ENCODE measurements at regions not wholly inside any gene's neighbourhood (a gene's known extent, or its start where the extent isn't known, plus 50 kb on each side); places are given as distances from the start of the nearest gene placed in this dataset.

DNA sequence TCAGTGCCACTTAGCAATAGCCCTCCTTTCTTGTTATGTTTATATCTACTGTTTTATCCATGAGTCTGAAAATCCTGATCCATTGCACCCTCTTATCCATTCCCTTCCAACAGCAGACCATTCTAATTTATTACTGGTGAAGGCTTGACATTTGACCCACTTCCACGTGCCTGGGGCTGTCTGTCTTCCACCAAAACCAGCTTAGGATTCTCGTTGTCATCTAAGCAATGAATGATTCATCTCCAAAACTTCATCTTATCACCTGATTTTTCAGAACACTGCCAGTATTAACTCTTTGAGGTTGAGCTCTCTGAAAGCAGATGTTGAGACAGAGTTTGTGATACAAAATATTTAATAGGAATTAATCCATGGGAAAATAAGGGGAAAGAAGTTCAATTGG is 277.8 kb upstream of the FBXL7 start:
- H3K4me3 Mint-ChIP-seq = no peak overlapping the region
- H3K36me3 Mint-ChIP-seq = no peaks in the 10 kb centered on the region
- peaks cover 0 to 2% (median 0%) of the 10 kb centered on the region in 3 donors for H3K27me3 Mint-ChIP-seq (ENCODE audit: low read depth in 3 of 3)
- no peak overlapping the region for H3K27ac Mint-ChIP-seq
- no peak for DNase-seq
- peaks cover 0 to 28% (median 6%) of the 10 kb centered on the region in 6 donors for H3K9me3 Mint-ChIP-seq
- no peaks in the 10 kb centered on the region for H3K4me1 Mint-ChIP-seq

DNA sequence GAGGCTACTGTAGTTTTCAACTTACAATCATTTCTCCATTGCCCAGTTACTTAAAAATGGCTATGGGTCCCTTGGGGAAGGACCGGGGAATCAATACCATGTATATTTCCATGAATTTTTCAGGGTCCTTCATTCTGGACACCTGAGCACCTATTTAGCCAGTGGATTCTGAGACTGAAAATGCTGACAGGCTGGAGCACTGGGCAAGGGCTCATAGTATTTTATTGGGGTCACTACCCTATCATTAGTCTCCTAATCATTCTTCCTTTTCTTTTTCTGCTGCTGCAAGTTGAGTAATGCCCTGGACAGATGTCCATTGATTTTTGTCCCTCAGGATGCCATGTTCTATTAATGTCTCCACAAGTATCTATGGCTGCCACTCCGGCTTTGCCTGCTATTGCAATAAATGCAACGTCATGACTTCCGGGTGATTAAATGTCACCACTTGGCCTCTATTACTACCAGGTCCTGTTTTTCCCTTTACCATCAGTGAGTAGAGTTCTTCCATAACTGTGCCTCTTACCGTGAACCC is 279.3 kb upstream of the FBXL7 start:
- Mint-ChIP-seq H3K9me3 (peaks cover 1 to 27% (median 7%) of the 10 kb centered on the region in 6 donors), H3K4me3 (no peak overlapping the region), H3K27ac (no peak overlapping the region), H3K36me3 (no peaks in the 10 kb centered on the region), H3K27me3 (ENCODE audit: low read depth in 3 of 3) (peaks cover 0 to 2% (median 0%) of the 10 kb centered on the region in 3 donors), H3K4me1 (no peaks in the 10 kb centered on the region)
- DNase-seq = no peak

DNA sequence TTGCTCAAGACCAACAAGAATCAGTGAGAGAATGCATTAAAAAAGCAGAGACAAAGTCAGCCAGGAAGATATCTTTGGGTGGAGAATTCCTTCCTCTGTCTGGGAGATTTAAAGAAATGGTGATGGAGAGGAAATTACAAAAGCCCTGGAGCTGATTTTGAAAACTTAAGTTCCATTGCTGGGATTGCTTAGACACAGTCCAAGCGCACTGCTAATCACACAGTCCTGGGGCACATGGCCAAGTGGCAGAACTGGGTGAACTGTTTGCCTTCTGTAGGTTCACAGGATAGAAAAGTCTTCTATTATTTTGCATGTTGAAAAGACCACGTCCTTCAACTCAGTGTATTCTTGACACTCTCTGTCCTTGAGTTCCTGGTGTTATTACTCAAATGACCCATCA is 284.9 kb upstream of the FBXL7 start:
- DNase-seq = no peak
- Mint-ChIP-seq H3K9me3 (peaks cover 0 to 14% (median 6%) of the 10 kb centered on the region in 6 donors), H3K4me1 (no peaks in the 10 kb centered on the region), H3K27me3 (ENCODE audit: low read depth in 3 of 3) (no peaks in the 10 kb centered on the region), H3K36me3 (no peaks in the 10 kb centered on the region), H3K4me3 (no peak overlapping the region), H3K27ac (no peak overlapping the region)

DNA sequence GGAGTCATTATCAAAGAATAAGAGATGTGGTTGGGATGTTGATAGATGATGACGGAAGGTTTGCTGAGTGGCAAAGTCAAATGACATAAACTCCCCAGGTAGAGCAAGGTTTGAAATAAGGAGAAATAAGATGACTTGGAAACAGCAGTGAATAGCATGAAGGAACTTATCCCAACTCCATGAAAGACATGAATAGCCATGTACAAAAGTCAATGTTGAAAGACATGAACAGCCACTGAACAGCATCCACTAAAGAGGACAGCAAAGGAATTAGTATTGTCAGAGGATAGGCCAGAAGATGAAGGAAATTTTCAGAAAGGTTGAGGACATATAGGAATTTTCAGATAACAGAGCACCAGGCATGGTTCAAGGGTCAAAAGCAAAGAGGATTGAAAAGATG is 286.0 kb upstream of the FBXL7 start:
- H3K4me1 Mint-ChIP-seq = no peaks in the 10 kb centered on the region
- H3K4me3 Mint-ChIP-seq = no peak overlapping the region
- H3K9me3 Mint-ChIP-seq = peaks cover 0 to 12% (median 6%) of the 10 kb centered on the region in 6 donors
- no peak overlapping the region for H3K27ac Mint-ChIP-seq
- H3K27me3 Mint-ChIP-seq (ENCODE audit: low read depth in 3 of 3) = no peaks in the 10 kb centered on the region
- no peaks in the 10 kb centered on the region for H3K36me3 Mint-ChIP-seq
- no peak for DNase-seq

DNA sequence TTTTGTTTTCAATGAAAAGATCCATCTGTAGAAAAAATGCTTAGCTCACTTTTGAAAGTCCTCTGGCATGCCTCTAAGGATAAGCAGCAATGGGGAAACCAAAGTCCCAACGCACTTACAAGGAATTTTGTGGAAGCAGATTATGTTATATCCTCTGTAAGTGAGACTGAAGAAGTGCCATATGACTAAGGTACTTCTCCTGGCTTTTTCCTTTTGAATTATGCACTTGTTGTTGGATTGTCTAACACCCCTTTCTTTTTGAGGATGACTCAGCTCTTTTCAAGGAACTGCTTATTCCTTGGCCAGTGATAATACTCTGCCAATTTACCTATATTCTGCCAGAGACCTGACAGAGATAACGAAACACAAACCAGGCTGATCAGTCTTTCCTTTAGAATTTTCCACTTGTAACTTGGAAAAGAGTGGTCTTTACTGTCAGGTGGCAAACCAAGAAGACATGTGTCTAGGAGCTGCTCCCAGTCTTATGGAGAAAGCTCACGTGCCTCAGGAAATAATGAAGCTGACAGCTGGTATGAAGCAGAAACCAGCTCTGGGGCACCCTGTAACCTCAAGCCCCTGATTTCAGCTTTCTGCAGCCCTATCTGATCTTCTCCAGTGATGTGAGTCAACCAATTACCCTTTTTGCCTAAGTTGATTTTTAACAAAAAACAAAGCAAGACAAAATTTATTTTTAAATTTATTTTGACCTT is 290.8 kb upstream of the FBXL7 start:
- Mint-ChIP-seq H3K4me1 (no peaks in the 10 kb centered on the region), H3K27me3 (ENCODE audit: low read depth in 3 of 3) (peaks cover 0 to 1% (median 0%) of the 10 kb centered on the region in 3 donors), H3K9me3 (peaks cover 0 to 13% (median 9%) of the 10 kb centered on the region in 6 donors), H3K36me3 (no peaks in the 10 kb centered on the region), H3K4me3 (no peak overlapping the region), H3K27ac (no peak overlapping the region)
- DNase-seq = no peak

DNA sequence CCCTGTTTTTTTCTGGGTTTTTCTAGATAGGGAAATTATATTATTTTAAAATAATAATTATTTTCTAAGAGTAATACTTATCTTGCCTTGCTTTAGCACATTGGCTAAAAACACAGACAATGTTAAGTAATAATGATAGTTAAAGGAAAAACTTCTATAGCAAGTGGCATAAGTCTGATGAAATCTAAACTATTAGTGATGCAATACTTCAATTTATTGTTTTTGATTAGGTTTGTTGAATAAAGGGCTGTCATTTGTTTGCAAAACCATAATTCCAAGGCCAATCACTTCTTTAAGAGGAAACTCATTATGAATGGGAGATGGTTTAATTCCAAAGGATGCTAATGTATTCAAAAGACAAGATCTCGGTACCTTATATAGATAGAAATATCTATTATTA is 293.8 kb upstream of the FBXL7 start:
- no peak overlapping the region for H3K27ac Mint-ChIP-seq
- DNase-seq = no peak
- H3K36me3 Mint-ChIP-seq = no peaks in the 10 kb centered on the region
- no peak overlapping the region for H3K4me3 Mint-ChIP-seq
- H3K27me3 Mint-ChIP-seq (ENCODE audit: low read depth in 3 of 3) = peaks cover 0 to 1% (median 0%) of the 10 kb centered on the region in 3 donors
- H3K9me3 Mint-ChIP-seq = peaks cover 0 to 32% (median 12%) of the 10 kb centered on the region in 6 donors
- no peaks in the 10 kb centered on the region for H3K4me1 Mint-ChIP-seq

DNA sequence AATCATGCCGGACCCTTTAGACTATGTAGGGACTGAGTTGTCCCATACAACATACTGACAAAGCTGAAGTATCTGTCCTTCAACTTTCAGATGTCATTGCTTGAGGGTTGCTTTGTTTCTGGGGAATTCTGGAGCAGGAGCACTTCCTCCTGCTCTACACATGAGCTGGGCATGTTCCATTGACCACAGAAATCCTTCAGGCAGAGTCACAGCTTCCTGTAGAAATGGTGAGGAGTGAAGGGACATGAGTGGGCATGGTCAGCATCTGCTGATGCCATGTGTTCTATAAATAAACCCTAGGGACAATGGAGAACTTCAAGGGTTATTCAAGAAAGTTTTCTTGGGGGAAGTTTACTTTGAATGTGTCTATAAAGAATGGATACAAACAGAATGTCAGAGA is 296.6 kb upstream of the FBXL7 start:
- Mint-ChIP-seq H3K4me3 (no peak overlapping the region), H3K27me3 (ENCODE audit: low read depth in 3 of 3) (peaks cover 0 to 1% (median 0%) of the 10 kb centered on the region in 3 donors), H3K27ac (no peak overlapping the region), H3K36me3 (no peaks in the 10 kb centered on the region), H3K9me3 (peaks cover 1 to 33% (median 12%) of the 10 kb centered on the region in 6 donors), H3K4me1 (no peaks in the 10 kb centered on the region)
- DNase-seq = no peak

DNA sequence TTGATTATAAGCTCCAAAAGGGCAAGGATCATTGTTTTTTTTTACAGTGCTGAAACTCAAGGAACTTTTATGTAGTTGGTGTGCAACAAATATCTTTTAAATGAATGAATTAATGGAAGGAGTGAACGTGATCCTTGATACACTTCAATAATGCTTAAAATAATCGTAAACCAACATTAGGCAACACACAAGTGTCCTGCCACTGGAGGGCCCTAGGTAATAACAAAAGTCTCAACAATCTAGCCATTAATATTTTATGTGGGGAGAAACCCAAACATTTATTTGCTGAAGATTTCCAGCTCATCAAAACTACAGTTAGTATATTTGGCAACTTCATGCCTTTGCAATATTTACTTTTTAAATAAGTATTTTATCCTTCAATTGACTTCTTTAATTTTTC is 309.0 kb upstream of the FBXL7 start:
- no peaks in the 10 kb centered on the region for H3K27me3 Mint-ChIP-seq (ENCODE audit: low read depth in 3 of 3)
- H3K36me3 Mint-ChIP-seq = no peaks in the 10 kb centered on the region
- H3K9me3 Mint-ChIP-seq = peaks cover 6 to 39% (median 13%) of the 10 kb centered on the region in 6 donors
- no peaks in the 10 kb centered on the region for H3K4me1 Mint-ChIP-seq
- DNase-seq = no peak
- H3K4me3 Mint-ChIP-seq = no peak overlapping the region
- H3K27ac Mint-ChIP-seq = no peak overlapping the region

DNA sequence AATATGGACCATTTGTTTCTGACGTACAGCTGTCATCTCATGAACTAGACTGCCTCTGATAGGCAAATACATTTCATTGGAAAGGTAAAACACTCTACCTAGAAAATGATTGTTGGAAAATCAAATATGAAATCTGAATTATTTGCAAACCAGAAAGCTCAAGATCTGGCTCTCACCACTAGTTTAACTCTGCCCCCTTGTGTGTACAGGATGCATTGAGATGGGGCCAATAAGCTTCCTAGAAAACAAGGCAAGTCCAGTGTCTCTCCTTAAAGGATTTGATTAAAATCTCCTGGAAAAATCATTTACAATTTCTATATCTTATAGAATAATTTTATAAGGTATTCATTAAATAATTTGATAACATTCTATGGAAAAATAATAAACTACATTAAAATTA is 311.9 kb upstream of the ANKH start:
- Mint-ChIP-seq H3K9me3 (peaks cover 3 to 23% (median 9%) of the 10 kb centered on the region in 6 donors), H3K4me3 (no peak overlapping the region), H3K27ac (no peak overlapping the region), H3K4me1 (no peaks in the 10 kb centered on the region), H3K36me3 (no peaks in the 10 kb centered on the region), H3K27me3 (ENCODE audit: low read depth in 3 of 3) (no peaks in the 10 kb centered on the region)
- no peak for DNase-seq

DNA sequence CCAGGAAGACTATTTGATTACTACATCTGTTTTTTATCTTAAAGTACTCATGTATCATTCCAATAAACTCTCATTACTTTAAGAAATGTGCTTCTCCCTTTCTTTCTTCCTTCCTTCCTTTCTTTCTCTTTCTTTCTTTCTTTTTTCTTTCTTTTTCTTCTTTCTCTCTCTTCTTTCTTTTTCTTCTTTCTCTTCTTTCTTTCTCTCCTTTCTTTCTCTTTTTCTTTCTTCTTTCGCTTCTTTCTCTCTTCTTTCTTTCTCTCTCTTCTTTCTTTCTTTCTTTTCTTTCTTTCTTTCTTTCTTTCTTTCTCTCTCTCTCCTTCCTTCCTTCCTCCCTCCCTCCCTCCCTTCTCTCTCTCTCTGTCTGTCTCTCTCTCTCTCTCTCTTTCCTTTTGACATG is 298.6 kb upstream of the ANKH start:
- DNase-seq = no peak
- no peak overlapping the region for H3K4me3 Mint-ChIP-seq
- H3K9me3 Mint-ChIP-seq = peaks cover 10 to 39% (median 18%) of the 10 kb centered on the region in 6 donors
- no peak overlapping the region for H3K27ac Mint-ChIP-seq
- no peaks in the 10 kb centered on the region for H3K4me1 Mint-ChIP-seq
- no peaks in the 10 kb centered on the region for H3K36me3 Mint-ChIP-seq
- H3K27me3 Mint-ChIP-seq (ENCODE audit: low read depth in 3 of 3) = peaks cover 0 to 3% (median 2%) of the 10 kb centered on the region in 3 donors

DNA sequence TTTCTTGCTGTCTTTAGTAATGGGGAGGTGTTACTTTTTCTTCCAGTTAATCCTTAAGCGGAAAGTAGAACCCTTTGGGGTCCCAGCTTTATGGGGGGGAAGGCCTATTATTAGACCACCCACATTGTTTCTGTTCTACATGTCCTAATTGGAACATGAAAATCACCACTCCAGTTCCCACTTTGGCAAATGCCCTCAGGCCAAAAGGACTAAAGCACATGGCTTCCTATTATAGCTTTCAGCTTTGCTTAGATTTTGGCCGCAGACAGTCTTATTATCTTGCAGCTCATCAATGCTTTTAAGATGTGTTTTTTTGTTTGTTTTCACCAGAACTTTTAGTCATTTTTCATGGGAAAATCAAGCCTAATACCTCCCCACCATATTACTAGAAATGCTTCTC is 296.8 kb upstream of the ANKH start:
- H3K4me3 Mint-ChIP-seq = no peak overlapping the region
- no peak overlapping the region for H3K27ac Mint-ChIP-seq
- DNase-seq = no peak
- H3K9me3 Mint-ChIP-seq = peaks cover 9 to 30% (median 19%) of the 10 kb centered on the region in 6 donors
- no peaks in the 10 kb centered on the region for H3K36me3 Mint-ChIP-seq
- H3K27me3 Mint-ChIP-seq (ENCODE audit: low read depth in 3 of 3) = peaks cover 0 to 6% (median 0%) of the 10 kb centered on the region in 3 donors
- no peaks in the 10 kb centered on the region for H3K4me1 Mint-ChIP-seq

DNA sequence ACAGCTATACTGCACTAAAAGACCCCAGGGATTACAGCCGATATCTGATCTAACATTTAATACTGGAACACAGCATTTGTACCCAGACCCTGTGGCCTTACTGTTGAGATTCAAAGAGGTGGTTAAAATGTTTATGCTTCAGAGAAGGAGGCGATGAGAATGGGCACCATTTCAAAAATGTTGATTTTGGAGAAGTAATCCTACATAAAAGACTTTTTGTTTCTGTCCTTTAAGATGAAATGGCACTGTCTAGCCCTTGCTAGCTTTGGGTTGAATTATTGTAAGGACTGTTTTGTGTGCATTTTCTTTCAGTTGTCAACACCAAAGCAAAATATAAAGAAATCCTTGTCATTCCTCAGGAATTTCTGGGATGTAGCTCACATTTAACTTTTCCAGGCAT is 288.5 kb upstream of the ANKH start:
- H3K27ac Mint-ChIP-seq = no peak overlapping the region
- DNase-seq = no peak
- no peak overlapping the region for H3K4me3 Mint-ChIP-seq
- H3K36me3 Mint-ChIP-seq = no peaks in the 10 kb centered on the region
- H3K9me3 Mint-ChIP-seq = peaks cover 3 to 15% (median 8%) of the 10 kb centered on the region in 6 donors
- H3K4me1 Mint-ChIP-seq = no peaks in the 10 kb centered on the region
- peaks cover 2 to 3% (median 2%) of the 10 kb centered on the region in 3 donors for H3K27me3 Mint-ChIP-seq (ENCODE audit: low read depth in 3 of 3)

DNA sequence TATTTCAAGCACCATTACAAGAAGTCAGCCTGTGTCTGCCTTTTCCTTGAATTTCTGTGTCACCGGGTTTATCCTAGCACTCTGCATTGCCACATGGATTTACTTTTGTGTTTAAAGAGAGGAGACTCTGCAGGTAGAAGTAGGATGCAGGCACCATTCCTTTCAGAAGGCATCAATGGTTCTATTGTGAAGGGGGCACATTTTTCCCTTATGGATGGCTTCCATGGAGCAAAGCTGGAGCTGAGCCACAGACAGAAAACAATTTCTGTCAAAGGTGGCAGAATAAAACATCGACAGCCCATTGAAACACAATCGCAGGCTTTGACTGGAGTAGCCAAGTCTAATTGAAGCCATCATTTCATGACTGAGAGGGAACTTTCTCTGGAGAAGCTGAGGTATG is 288.0 kb upstream of the ANKH start:
- H3K27me3 Mint-ChIP-seq (ENCODE audit: low read depth in 3 of 3) = peaks cover 0 to 3% (median 2%) of the 10 kb centered on the region in 3 donors
- no peaks in the 10 kb centered on the region for H3K4me1 Mint-ChIP-seq
- no peaks in the 10 kb centered on the region for H3K36me3 Mint-ChIP-seq
- no peak for DNase-seq
- H3K9me3 Mint-ChIP-seq = peaks cover 3 to 15% (median 7%) of the 10 kb centered on the region in 6 donors
- H3K4me3 Mint-ChIP-seq = no peak overlapping the region
- H3K27ac Mint-ChIP-seq = no peak overlapping the region

DNA sequence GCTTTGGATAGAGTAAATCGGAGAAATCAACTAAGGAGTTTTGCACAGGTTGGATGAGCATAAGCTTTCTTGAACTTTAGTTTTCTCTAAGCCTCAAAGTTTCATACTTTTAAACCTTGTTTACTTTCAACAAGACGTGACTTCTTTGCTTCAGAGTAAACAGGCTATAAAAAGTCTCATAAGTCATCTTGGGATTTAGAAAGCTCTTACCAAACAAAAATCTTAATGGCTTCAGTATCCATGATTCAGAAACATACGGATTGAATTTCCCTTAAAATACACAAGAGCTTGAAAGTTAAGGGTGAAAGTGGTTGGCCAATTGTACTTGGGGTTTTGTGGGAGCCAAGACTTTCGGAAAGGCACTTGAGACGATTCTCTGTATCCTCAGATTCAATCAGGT is 270.9 kb upstream of the ANKH start:
- H3K4me1 Mint-ChIP-seq = no peaks in the 10 kb centered on the region
- no peak for DNase-seq
- peaks cover 0 to 8% (median 3%) of the 10 kb centered on the region in 6 donors for H3K9me3 Mint-ChIP-seq
- no peaks in the 10 kb centered on the region for H3K36me3 Mint-ChIP-seq
- H3K27ac Mint-ChIP-seq = no peak overlapping the region
- no peak overlapping the region for H3K4me3 Mint-ChIP-seq
- no peaks in the 10 kb centered on the region for H3K27me3 Mint-ChIP-seq (ENCODE audit: low read depth in 3 of 3)

DNA sequence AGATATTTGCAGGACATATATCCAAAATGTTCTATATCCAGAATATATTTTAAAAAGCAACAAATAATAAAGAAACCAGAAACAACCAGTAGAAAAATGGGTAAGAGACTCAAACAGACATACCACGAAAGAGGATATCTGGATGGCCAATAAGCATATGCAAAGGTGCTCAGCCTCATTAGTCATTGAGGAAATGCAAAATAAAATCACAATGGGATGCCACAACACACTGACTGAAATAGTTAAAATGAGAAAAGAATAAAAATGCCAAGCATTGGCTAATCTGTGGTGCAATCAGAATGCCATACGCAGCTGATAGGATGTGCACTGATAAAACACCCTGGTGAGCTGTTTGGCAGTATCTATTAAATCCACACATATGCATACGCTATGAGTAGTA is 265.8 kb upstream of the ANKH start:
- H3K27ac Mint-ChIP-seq = no peak overlapping the region
- no peak for DNase-seq
- peaks cover 0 to 4% (median 0%) of the 10 kb centered on the region in 3 donors for H3K36me3 Mint-ChIP-seq
- peaks cover 0 to 6% (median 3%) of the 10 kb centered on the region in 6 donors for H3K9me3 Mint-ChIP-seq
- peaks cover 0 to 3% (median 3%) of the 10 kb centered on the region in 3 donors for H3K27me3 Mint-ChIP-seq (ENCODE audit: low read depth in 3 of 3)
- no peak overlapping the region for H3K4me3 Mint-ChIP-seq
- no peaks in the 10 kb centered on the region for H3K4me1 Mint-ChIP-seq
